Activated CD4-positive, alpha-beta T cell treated with anti-CD3 and anti-CD28 coated beads, Interleukin-2, amount 50 U/mL, for 1 hour (primary cell): ENCODE measurements at regions not wholly inside any gene's neighbourhood (a gene's known extent, or its start where the extent isn't known, plus 50 kb on each side); places are given as distances from the start of the nearest gene placed in this dataset.
"Not testable (repeated sequence)": the region's sequence is repeated elsewhere in the genome, so short reads cannot be mapped to it uniquely, and the experiment has no call there.

Experiments used
- DNase-seq: peaks from one replicate; pipeline ENCODE4 v3.0.0-alpha.2; 2020

GRCh38 chr15:84421513-84422181 is 179.2 kb upstream of the ZSCAN2 start:
- peak; percentile 20 for DNase-seq

- not testable (repeated sequence) for DNase-seq
Observed at GRCh38 chr15:84425327-84425726, 175.5 kb upstream of the ZSCAN2 start.

- DNase-seq: not testable (repeated sequence)
Observed at GRCh38 chr15:84473305-84473877, 127.4 kb upstream of the ZSCAN2 start.

GRCh38 chr15:84476364-84477033 is 124.3 kb upstream of the ZSCAN2 start:
- DNase-seq: not testable (repeated sequence)

GRCh38 chr15:84477550-84477949 is 123.3 kb upstream of the ZSCAN2 start:
- DNase-seq: not testable (repeated sequence)

GRCh38 chr15:84480174-84480681 is 120.6 kb upstream of the ZSCAN2 start:
- not testable (repeated sequence) for DNase-seq

GRCh38 chr15:84483859-84484258 is 117.0 kb upstream of the ZSCAN2 start:
- not testable (repeated sequence) for DNase-seq

- peak; percentile 9 for DNase-seq
Observed at GRCh38 chr15:84500165-84500889, 100.5 kb upstream of the ZSCAN2 start.

GRCh38 chr15:84503101-84503500 is 97.7 kb upstream of the ZSCAN2 start:
- DNase-seq: not testable (repeated sequence)

- not testable (repeated sequence) for DNase-seq
Observed at GRCh38 chr15:84505552-84505951, 95.3 kb upstream of the ZSCAN2 start.

GRCh38 chr15:84512324-84512723 is 88.5 kb upstream of the ZSCAN2 start:
- DNase-seq: not testable (repeated sequence)

- not testable (repeated sequence) for DNase-seq
Observed at GRCh38 chr15:84516773-84517172, 84.0 kb upstream of the ZSCAN2 start.

- DNase-seq: not testable (repeated sequence)
Observed at GRCh38 chr15:84525491-84526344, 75.1 kb upstream of the ZSCAN2 start.

- DNase-seq: not testable (repeated sequence)
Observed at GRCh38 chr15:84530751-84531150, 70.1 kb upstream of the ZSCAN2 start.

- not testable (repeated sequence) for DNase-seq
Observed at GRCh38 chr15:84531223-84531622, 69.6 kb upstream of the ZSCAN2 start.

GRCh38 chr15:84531709-84532367 is 69.0 kb upstream of the ZSCAN2 start:
- DNase-seq: not testable (repeated sequence)

GRCh38 chr15:84533705-84534104 is 67.1 kb upstream of the ZSCAN2 start:
- DNase-seq: not testable (repeated sequence)

GRCh38 chr15:84534561-84535235 is 66.1 kb upstream of the ZSCAN2 start:
- DNase-seq: not testable (repeated sequence)

GRCh38 chr15:84536181-84536580 is 64.6 kb upstream of the ZSCAN2 start:
- not testable (repeated sequence) for DNase-seq

- DNase-seq: not testable (repeated sequence)
Observed at GRCh38 chr15:84544586-84544985, 56.2 kb upstream of the ZSCAN2 start.

GRCh38 chr15:84547150-84547549 is 53.7 kb upstream of the ZSCAN2 start:
- not testable (repeated sequence) for DNase-seq
